ENCODE measurements at regions not wholly inside any gene's neighbourhood (a gene's known extent, or its start where the extent isn't known, plus 50 kb on each side); places are given as distances from the start of the nearest gene placed in this dataset.

- no peak for TF ChIP-seq POLR2AphosphoS5 (IDR thresholded peaks at IDR 0.05; ENCODE audit: borderline replicate concordance, low read depth, low read length)
- no peak for TF ChIP-seq EZH2 (IDR thresholded peaks at IDR 0.05)
- TF ChIP-seq FOXP2 (optimal IDR thresholded peaks at IDR 0.05; ENCODE audit: control extremely low read depth, extremely low read length, insufficient read depth) = no peak
Measured at GRCh38 chr12:67449591-67450052, 180.5 kb downstream of the CAND1 start.

Data from SK-N-MC (cell line).